IMR-90 (cell line): ENCODE measurements at regions not wholly inside any gene's neighbourhood (a gene's known extent, or its start where the extent isn't known, plus 50 kb on each side); places are given as distances from the start of the nearest gene placed in this dataset.

Experiments
- ATAC-seq: fragments of 200-7000 bp; cut with Tn5 transposase; 2 replicates; pipeline ENCODE4 v1.9.1; 2020; ENCODE audit warnings: low read depth, mild to moderate bottlenecking, moderate library complexity
- BruUV-seq: library from RNA; stranded (reverse); fragments of 400-500 nt; replicated peaks from 2 replicates; lab custom pipeline; 2021; lab: Mats Ljungman, UMichigan
- CTCF ChIA-PET: fragments of 300-600 bp; formaldehyde crosslinking; extraction: SDS; loops from one replicate; lab custom pipeline; 2021; ENCODE audit warnings: antibody characterized with exemption; lab: Yijun Ruan, JAX
- POLR2A ChIA-PET: fragments of 300-600 bp; sonication (Branson Sonifier 250); formaldehyde crosslinking; loops from one replicate; lab custom pipeline; 2022; ENCODE audit warnings: antibody characterized with exemption; ENCODE audit not compliant: unreplicated experiment; lab: Charles Lee
- DNase-seq: peaks from one replicate; pipeline ENCODE4 v3.0.0; 2013
- H2AFZ ChIP-seq: replicated peaks from 2 replicates; pipeline ENCODE3; 2013; ENCODE audit warnings: low read length, mild to moderate bottlenecking; ENCODE audit not compliant: poor library complexity
- H2AK5ac ChIP-seq: 2 replicates; pipeline ENCODE4 v1.6.1; 2013; ENCODE audit warnings: low read depth, low read length, inconsistent platforms
- H2AK9ac ChIP-seq: replicated peaks from 2 replicates; pipeline ENCODE3; 2013; ENCODE audit warnings: mild to moderate bottlenecking, low read depth, low read length, moderate library complexity; ENCODE audit not compliant: poor library complexity
- H2BK120ac ChIP-seq: 2 replicates; pipeline ENCODE4 v1.6.1; 2013; ENCODE audit warnings: low read depth, low read length, inconsistent platforms
- H2BK15ac ChIP-seq: 3 replicates; pipeline ENCODE4 v1.6.1; 2013; ENCODE audit warnings: low read depth, low read length, inconsistent platforms
- H2BK20ac ChIP-seq: 2 replicates; pipeline ENCODE4 v1.6.1; 2013; ENCODE audit warnings: low read depth, mild to moderate bottlenecking, inconsistent platforms, low read length, moderate library complexity
- H2BK5ac ChIP-seq: 2 replicates; pipeline ENCODE4 v1.6.1; 2013; ENCODE audit warnings: mild to moderate bottlenecking, low read depth, low read length, inconsistent platforms; ENCODE audit not compliant: poor library complexity, severe bottlenecking
- H3K14ac ChIP-seq: replicated peaks from 2 replicates; pipeline ENCODE4 v1.6.1; 2013; ENCODE audit warnings: low read depth, low read length, inconsistent platforms
- H3K18ac ChIP-seq: 2 replicates; pipeline ENCODE4 v1.6.1; 2013; ENCODE audit warnings: low read depth, low read length, control low read depth
- H3K23ac ChIP-seq: 2 replicates; pipeline ENCODE4 v1.6.1; 2013; ENCODE audit warnings: low read depth, low read length, inconsistent platforms
- H3K27ac ChIP-seq: 2 replicates; pipeline ENCODE4 v1.5.1; 2013; ENCODE audit warnings: mild to moderate bottlenecking, control low read depth, low read length; ENCODE audit not compliant: insufficient read depth
- H3K27me3 ChIP-seq: 2 replicates; pipeline ENCODE4 v1.6.1; 2013; ENCODE audit warnings: low read length; ENCODE audit not compliant: control insufficient read depth, insufficient read depth
- H3K36me3 ChIP-seq: 2 replicates; pipeline ENCODE4 v1.6.1; 2013; ENCODE audit warnings: low read length, mixed read lengths; ENCODE audit not compliant: control insufficient read depth, insufficient read depth
- H3K4ac ChIP-seq: 2 replicates; pipeline ENCODE4 v1.6.1; 2013; ENCODE audit warnings: low read depth, low read length, inconsistent platforms
- H3K4me1 ChIP-seq: 2 replicates; pipeline ENCODE4 v1.6.1; 2013; ENCODE audit warnings: low read length, mixed read lengths; ENCODE audit not compliant: control insufficient read depth, insufficient read depth
- H3K4me2 ChIP-seq: 2 replicates; pipeline ENCODE4 v1.6.1; 2013; ENCODE audit warnings: low read depth, mild to moderate bottlenecking, control low read depth, low read length, moderate library complexity
- H3K4me3 ChIP-seq: 2 replicates; pipeline ENCODE4 v1.5.1; 2013; ENCODE audit warnings: low read depth, mild to moderate bottlenecking, control low read depth, low read length, moderate library complexity; ENCODE audit not compliant: insufficient read depth
- H3K56ac ChIP-seq: 2 replicates; pipeline ENCODE4 v1.6.1; 2013; ENCODE audit warnings: low read length, inconsistent platforms; ENCODE audit not compliant: insufficient read depth; ENCODE audit errors: extremely low read depth
- H3K79me1 ChIP-seq, 2 experiments: 2 replicates each; pipeline ENCODE4 v1.6.1; 2013; ENCODE audit warnings: low read length in 2 of 2, inconsistent platforms in 1 of 2, low read depth in 1 of 2
- H3K9ac ChIP-seq: 2 replicates; pipeline ENCODE4 v1.6.1; 2013; ENCODE audit warnings: low read depth, low read length, control low read depth
- H3K9me1 ChIP-seq: 2 replicates; pipeline ENCODE4 v1.6.1; 2013; ENCODE audit warnings: low read length, inconsistent platforms; ENCODE audit not compliant: insufficient read depth
- H3K9me3 ChIP-seq: 2 replicates; pipeline ENCODE4 v1.6.1; 2013; ENCODE audit warnings: low read length; ENCODE audit not compliant: control insufficient read depth, insufficient read depth
- H4K20me1 ChIP-seq: 2 replicates; pipeline ENCODE4 v1.6.1; 2013; ENCODE audit warnings: low read length, inconsistent platforms; ENCODE audit not compliant: insufficient read depth
- H4K5ac ChIP-seq: 2 replicates; pipeline ENCODE4 v1.6.1; 2013; ENCODE audit warnings: mild to moderate bottlenecking, low read depth, low read length, control low read depth
- H4K8ac ChIP-seq, 2 experiments: 2 replicates each; pipeline ENCODE4 v1.6.1; 2013; ENCODE audit warnings: low read depth in 2 of 2, low read length in 2 of 2, control low read depth in 1 of 2, inconsistent platforms in 1 of 2
- H4K91ac ChIP-seq: 2 replicates; pipeline ENCODE4 v1.6.1; 2013; ENCODE audit warnings: low read depth, low read length, inconsistent platforms; ENCODE audit not compliant: insufficient read depth
- CHD1 ChIP-seq: IDR thresholded peaks from 2 replicates; pipeline ENCODE4 v1.6.1; 2012; ENCODE audit warnings: low read depth, low read length, improper control_type of control experiment
- ELK1 ChIP-seq: fragments of 150-350 bp; IDR thresholded peaks from 2 replicates; pipeline ENCODE4 v1.6.1; 2016; ENCODE audit warnings: low read depth, mild to moderate bottlenecking, low read length, moderate library complexity, borderline replicate concordance
- FOS ChIP-seq: fragments of 150-350 bp; IDR thresholded peaks from 2 replicates; pipeline ENCODE4 v1.6.1; 2016; ENCODE audit warnings: low read depth, low read length
- MAZ ChIP-seq: IDR thresholded peaks from 2 replicates; pipeline ENCODE4 v1.6.1; 2012; ENCODE audit warnings: low read depth, mild to moderate bottlenecking, low read length, improper control_type of control experiment, moderate library complexity, borderline replicate concordance
- MXI1 ChIP-seq: IDR thresholded peaks from 2 replicates; pipeline ENCODE4 v1.6.1; 2012; ENCODE audit warnings: low read depth, mild to moderate bottlenecking, low read length, moderate library complexity, borderline replicate concordance
- NFE2L2 ChIP-seq: fragments of 150-350 bp; IDR thresholded peaks from 2 replicates; pipeline ENCODE4 v1.6.1; 2016; ENCODE audit warnings: low read depth, mild to moderate bottlenecking, low read length
- RCOR1 ChIP-seq: IDR thresholded peaks from 2 replicates; pipeline ENCODE4 v1.6.1; 2012; ENCODE audit warnings: mild to moderate bottlenecking, low read length, improper control_type of control experiment; ENCODE audit not compliant: insufficient replicate concordance
- USF2 ChIP-seq: fragments of 150-350 bp; IDR thresholded peaks from 2 replicates; pipeline ENCODE4 v1.6.1; 2017; ENCODE audit warnings: mild to moderate bottlenecking, antibody characterized with exemption, low read length, low read depth
- WGBS, 2 experiments: methylation state at CpG; one replicate each; pipeline versions ENCODE4 v1.1.5 to v1.1.7; 2013; ENCODE audit warnings: missing lambda C conversion rate in 2 of 2; ENCODE audit not compliant: insufficient read length in 1 of 2; ENCODE audit errors: extremely low coverage in 2 of 2; 5-methylcytosine and 5-hydroxymethylcytosine counted together
- dilution Hi-C: fragments of 300-500 bp; cut with HindIII; formaldehyde crosslinking; loops from one replicate; pipeline ENCODE4 v1.14.3; 2018; ENCODE audit warnings: low sequenced_read_pairs; ENCODE audit not compliant: unreplicated experiment
- in situ Hi-C: fragments of 300-500 bp; cut with MboI; formaldehyde crosslinking; loops from 3 replicates; pipeline ENCODE4 v1.14.3; 2019; ENCODE audit warnings: low sequenced_read_pairs, inconsistent platforms, mixed read lengths
- intact Hi-C: fragments of 100-400 bp; cut with micrococcal nuclease; formaldehyde crosslinking; loops from 2 replicates; pipeline ENCODE4 v1.10.0; 2022

- Histone ChIP-seq H3K4me1 (no peaks in the 10 kb centered on the region), H2AFZ (no peak overlapping the region), H3K27me3 (no peaks in the 10 kb centered on the region), H2BK20ac (no peak overlapping the region), H2AK9ac (no peak overlapping the region), H3K23ac (no peak overlapping the region), H2BK5ac (no peak overlapping the region), H4K20me1 (no peaks in the 10 kb centered on the region), H4K5ac (no peak overlapping the region), H3K18ac (no peak overlapping the region), H3K56ac (no peak overlapping the region), H3K4me3 (no peak overlapping the region), H3K9me1 (no peaks in the 10 kb centered on the region), H3K9ac (no peak overlapping the region), H3K79me1 (no peaks in the 10 kb centered on the region), H2BK120ac (no peak overlapping the region), H4K91ac (no peak overlapping the region), H4K8ac (no peak overlapping the region), H3K9me3 (peaks cover 8% of the 10 kb centered on the region; the same call in 1 of the 2 replicates), H3K4ac (no peak overlapping the region), H2BK15ac (no peak overlapping the region), H3K14ac (no peak overlapping the region), H3K36me3 (no peaks in the 10 kb centered on the region), H2AK5ac (no peak overlapping the region), H3K4me2 (no peak overlapping the region), H3K27ac (no peak overlapping the region)
- DNase-seq = no peak
- no peak for TF ChIP-seq RCOR1
- no peak for TF ChIP-seq MXI1
- TF ChIP-seq USF2 = no peak
- TF ChIP-seq ELK1 = no peak
- TF ChIP-seq CHD1 = no peak
- no peak for TF ChIP-seq NFE2L2
- no peak for TF ChIP-seq MAZ
- no peak for TF ChIP-seq FOS
- ChIA-PET CTCF (no interaction called here), POLR2A (no interaction called here)
- no peak for ATAC-seq
- in situ Hi-C loops (no loop called here), intact Hi-C loops (no loop called here), dilution Hi-C loops (no loop called here)
- no TSS peak for BruUV-seq
- WGBS, 2 experiments = no CpG with 5 or more reads among the region's 2 CpGs
Observed at GRCh38 chr2:59693231-59693959, 860.1 kb downstream of the BCL11A start.
